ENCODE measurements at regions not wholly inside any gene's neighbourhood (a gene's known extent, or its start where the extent isn't known, plus 50 kb on each side); places are given as distances from the start of the nearest gene placed in this dataset.
"Not testable (repeated sequence)": the region's sequence is repeated elsewhere in the genome, so short reads cannot be mapped to it uniquely, and the experiment has no call there.

DNA sequence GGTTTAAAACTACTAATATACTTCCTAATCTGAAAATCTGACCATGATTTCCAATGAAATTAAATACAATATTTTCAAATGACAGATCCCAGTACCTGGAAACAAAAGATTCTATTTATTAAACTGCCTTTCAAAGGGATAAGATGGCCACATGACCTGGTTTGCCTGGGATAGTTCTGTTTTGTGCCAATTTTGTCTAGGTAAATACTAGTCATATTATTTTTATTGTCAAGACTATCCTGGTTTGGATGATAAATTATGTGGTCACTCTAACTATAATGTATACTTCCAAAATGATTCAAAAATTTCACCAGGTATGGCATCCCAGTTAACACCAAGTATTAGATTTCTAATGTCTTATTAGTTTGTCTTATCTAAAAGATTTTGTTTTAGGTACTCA lies 222.5 kb upstream of the TTC29 start:
- not testable (repeated sequence) for DNase-seq

DNA sequence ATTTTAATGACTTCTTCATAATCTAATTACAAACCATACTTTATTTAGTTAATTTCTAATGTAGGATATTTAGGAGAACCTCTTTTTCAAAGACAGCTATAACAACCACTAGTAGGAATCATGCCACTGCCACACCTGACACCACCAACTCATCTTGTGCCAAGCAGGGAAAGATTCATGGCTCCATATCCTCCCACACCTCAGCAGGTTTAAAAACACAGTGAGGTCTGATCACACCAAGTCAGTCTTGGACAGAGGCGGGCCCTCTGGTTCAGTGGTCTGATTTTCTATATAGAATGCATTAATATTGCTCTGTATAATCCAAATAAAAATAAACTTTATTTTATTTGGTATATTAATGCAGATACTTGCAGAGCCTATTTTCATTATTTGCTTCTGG lies 227.7 kb upstream of the TTC29 start:
- no peak for DNase-seq

DNA sequence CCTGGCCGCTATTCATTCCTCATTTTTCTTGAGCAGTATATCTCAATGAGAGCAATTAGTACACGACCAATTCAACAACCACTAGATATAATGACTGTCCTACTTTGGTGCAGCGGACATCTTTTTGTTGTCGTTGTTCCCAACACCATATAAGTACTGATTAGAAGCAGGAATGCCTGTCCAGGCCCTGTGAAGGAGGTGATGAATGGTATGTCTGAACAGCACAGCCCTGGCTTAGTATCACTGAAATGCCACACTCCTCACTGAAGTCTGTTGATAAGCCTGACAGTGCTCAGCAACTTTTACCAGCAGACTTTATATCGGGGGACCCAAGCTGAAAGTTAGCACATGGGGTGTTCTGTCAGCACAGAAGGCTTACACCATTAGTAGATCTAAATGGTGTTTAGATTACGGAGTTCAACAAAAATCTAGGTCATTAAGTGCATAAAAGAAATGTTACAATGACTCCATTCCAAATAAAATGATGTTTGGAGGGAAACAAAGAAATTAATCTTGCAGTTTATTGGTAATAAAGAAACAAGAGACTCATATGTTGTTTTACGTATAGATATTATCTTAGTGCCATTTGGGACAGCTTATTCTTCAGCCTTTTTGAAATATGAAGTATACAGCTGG lies 228.3 kb upstream of the TTC29 start:
- no peak for DNase-seq

DNA sequence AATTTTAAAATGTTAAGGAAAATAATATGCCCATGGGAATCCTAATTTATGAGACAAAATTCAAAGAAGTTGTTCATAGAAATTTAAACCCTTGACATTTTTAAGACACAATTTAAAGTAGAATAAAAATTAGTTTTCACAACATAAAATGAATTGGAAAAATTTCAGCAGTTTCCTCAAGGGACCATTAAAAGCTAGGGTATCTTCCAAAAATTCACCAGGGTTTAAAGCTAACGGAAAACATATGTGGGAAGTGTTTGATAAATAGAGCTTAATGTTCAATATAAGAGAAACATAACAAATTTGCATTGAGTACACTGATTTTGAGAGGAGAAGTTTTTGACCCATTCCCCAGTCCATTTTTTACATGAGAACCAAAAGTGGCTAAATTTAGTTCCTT lies 228.9 kb upstream of the TTC29 start:
- DNase-seq: no peak

DNA sequence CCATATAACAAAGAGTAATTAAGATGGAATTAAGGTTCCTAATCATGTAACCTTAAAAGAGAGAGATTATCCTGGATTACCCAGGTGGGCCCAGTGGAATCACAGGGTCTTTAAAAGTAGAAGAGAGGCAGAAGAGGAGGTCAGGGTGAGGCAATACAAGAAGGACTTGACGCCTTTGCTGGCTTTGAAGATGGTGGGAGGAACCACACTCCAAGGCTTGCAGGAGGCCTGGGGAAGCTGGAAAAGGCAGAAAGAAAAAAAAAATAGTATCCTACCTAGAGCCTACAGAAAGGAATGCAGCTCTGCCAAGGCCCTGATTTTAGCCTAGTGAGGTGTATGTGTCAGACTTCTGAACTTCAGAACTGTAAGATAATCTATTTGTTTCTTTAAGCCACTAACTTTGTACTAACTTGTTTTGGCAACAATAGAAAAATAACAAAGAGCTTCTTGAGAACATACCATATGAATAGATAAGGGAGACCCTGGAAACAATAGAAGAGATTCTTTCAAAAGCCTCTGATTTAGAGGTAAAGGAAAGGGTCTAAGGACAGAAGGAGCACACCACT lies 229.9 kb upstream of the TTC29 start:
- no peak for DNase-seq

DNA sequence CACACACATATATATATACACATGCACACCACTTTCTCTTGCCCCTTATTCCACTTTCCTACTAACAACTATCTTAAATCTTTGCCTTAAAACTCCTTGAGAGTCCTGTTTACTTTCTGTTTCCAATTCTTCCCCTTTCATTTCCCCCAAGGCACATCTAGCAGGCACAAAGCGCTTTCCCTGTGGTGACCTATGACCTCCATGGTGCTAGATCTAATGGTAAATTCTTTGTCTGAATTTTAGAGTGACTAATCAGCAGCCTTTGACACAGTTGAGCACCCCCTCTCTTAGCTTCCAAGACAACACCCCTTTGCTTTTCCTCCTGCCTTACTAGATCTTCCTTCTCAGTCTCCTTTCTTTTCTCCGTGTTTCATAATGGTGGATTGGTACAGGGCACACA lies 236.4 kb upstream of the TTC29 start:
- no peak for DNase-seq

DNA sequence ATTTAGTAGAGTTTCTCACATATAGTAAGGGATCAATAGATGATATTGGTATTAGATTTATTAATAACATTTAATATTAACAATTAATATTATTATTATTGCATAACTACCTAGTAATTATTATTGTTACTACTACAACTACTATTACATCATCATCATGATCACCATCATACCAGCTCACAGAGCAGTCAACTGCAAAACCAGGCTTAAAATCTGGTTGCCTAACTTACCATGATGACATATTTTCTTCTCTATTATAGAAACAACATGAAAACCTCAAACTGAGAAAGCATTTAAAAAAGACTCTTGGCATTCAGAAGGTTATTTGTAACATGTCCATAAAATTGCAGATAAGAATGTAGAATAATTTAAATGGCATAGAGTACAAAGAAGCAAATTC lies 247.0 kb upstream of the TTC29 start:
- no peak for DNase-seq

DNA sequence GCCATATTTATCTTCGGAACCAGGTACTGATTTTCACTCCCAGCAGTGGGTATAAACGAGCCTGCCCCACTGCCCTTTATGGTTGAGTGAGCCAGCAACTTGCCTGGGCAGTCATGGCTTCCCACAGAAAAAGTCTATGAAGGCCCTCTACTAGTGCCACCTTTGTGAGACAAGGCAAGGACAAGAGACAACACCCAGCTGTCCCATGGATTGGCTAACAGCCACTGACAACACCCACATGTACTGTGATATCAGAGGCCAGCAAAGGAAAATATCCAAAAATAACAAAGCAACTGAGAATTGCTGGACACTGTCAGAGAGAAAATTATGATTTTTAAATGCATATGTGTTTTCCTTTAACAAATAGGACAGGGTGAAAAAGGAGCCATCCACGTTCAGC lies 248.4 kb upstream of the TTC29 start:
- no peak for DNase-seq

DNA sequence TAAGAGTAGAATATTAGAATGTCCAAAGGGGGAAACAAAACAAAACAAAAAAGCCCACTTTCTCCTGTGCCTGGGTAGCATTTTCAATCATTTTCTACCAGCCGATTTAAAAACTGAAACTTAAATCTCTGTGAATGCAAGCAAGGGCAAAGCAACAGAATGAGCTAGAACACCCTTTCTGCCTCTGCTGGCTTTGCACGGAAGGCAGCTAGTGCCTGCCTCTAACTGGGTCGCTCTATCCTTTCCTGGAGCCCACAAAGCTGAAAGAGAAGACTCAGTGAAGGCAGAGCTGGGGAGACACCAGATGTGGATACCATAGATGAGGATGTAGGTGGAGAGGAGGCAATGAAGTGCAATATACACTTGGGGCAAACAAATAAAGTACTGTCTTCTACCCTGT lies 248.9 kb upstream of the TTC29 start:
- no peak for DNase-seq

DNA sequence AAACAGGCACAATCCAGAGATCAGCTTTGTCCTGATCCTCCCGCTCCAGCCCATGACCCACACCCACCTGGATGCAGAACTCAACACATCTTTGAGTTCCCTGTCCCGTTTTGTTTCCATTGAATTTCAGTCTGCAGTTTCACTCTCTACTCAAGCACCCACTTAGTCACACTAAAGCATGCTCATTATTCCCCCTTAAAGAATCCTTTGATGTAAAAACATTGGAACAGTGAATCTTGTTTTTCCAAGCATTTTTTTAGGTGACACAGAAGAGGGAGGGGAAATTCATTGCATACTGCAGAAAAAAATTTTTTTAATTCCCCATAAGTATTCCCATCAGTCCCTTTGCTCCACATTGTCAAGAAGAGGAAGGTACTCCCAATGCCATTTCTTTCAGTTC lies 249.7 kb upstream of the TTC29 start:
- DNase-seq: no peak

DNA sequence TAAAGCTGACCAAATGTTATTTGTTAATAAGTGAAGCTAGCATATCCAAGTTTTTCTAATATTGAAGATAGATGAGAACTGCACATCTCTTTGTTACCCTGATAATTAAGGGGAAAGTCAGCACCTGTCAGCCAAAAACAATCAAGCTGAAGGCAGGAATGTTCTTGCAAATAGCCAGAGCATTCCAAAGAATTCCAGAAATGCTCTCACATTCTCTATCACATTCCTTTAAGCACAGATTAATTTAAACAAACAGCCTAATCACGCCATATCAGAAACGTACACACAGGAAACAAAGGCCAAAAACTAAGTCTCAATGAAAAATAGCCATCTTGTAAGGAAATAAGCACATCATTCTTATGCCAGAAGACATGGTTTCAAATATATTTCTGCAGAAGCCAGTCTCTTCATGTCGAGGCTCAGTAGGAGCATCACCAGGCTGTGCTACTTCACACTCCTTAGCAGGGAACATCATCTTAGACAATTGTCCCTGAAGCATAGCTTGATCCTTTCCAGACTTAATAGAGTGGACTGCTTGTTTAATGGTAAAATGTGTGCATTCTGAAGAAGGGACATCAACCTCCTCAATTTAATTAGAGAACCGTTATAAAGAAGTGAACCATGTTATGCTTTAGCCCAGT lies 252.9 kb upstream of the TTC29 start:
- DNase-seq: no peak

DNA sequence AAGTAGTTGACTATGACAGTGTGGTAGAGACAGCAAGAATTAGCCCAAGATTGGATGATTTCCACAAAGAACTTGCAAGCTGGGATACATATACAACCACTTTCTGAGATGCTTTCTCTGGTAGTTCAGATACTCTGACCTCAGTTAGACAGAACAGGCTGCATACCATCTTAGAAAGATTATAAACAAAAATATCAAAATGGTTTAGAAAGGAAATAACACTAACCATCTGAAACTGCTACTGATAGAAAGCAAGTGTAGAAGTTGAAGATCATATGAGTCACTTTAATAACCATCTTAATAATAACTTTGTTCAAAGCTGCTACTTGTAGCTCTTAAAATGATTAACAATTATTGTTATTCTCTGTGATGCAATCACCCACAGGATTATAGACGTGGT lies 255.4 kb upstream of the TTC29 start:
- DNase-seq: no peak

DNA sequence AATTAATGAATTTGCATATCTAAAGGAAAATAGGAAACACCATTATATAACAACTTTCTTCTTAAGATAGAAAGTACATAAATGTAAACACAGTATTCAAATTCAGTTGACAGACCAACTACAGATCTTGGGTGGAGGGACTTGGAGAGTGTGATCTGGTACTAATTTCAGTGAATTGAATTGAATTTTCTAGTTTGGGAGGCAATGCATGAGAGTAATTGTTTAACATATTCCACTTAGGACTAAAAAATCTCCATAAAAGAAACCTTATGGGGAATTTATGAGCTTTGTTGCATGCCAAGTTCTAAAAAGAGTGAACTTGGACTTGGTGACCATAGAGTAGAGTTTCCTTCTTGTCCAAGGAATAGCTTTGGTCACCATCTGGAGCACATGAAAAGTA lies 261.1 kb upstream of the TTC29 start:
- no peak for DNase-seq

DNA sequence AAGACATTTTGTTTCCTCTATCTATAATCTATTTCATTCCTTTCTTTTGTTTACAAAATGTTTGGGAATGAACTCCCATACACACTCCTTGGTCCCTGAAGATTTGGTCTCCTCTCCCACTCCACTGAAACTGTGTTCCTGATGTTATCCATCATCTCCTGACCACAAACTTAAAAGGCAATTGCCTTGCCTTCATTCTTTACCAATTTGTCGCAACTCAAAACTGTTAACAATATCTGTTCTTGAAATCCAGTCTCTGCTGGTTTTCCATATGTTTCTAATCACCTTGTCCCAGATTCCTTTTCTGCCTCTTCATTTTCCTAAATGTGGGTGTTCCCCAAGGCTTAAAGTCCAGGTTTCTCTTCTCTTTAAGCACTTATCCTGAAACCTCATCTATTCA lies 262.2 kb upstream of the TTC29 start:
- no peak for DNase-seq

DNA sequence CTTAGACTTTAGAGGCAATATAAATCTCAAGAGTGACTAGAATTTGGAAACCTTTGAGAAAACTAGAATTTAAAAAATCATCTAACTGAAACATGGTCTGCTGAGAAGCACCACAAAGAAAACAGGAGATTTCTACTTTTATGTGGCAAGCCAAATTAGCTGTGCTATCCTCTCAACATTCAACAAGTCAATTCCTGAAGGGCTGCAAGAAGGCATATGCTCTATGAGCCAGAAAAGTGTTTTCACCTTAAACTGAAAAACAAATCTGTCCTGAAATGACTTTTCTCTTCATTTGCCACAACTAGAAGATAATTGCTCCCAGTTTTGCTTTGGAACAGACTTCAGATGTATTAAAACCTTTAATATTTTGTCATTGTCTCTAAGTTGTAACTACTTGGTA lies 263.2 kb upstream of the EDNRA start:
- no peak for DNase-seq

DNA sequence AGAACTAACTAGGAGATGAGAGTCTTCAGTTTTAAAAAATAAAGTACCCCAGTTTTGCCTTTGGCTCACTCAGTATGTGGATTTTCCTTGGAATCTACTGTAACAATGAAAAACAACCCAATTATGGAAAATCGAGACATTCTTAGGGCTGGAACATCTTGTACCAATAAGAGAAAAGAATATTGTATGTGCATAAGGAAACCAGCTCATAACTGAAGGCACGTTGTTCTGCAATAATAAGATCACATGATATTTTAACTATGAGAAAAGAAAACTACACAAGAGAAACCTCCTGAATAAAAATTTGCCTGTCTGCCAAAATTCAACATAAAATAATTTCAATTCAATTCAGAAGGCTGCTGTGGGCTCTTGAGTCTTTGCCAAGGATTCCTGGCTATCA lies 261.8 kb upstream of the EDNRA start:
- no peak for DNase-seq

DNA sequence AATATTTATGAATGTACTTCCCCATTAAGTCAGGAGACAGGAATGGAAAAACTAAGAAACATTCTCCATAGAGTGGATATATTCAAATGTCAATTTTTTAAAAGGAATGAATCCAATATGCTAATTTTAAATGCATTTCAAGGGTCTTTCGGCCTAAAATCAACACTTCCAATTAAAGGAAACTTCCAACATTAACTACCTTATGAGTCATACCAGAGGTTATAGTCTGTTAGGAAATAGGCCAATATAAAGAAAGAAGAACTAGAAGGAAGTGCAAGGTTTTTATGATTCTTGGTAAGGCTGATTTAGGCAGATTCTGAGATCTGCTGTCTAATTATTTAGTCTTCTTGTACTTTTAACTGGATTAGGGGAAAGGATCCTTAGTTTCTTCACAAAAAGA lies 260.1 kb upstream of the EDNRA start:
- no peak for DNase-seq

DNA sequence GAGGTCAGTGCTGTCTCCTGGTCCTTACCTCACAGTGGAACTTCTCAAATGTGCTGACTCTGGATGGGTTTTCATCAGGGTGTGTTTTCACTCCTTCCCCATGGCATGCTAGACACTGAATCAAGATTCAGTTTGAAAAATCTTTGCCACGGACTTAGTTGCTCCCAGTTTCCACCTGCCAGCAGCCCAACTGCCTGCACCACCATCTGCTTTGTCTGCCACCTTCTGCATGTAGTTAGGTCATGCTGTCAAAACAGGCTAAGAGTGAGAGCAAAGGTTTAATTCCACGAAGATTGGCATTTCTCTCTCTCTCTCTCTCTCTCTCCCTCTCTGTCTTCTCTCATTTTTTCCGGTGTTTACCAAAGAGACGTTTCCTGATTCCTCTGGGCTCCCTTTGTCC lies 258.0 kb upstream of the EDNRA start:
- DNase-seq: no peak

DNA sequence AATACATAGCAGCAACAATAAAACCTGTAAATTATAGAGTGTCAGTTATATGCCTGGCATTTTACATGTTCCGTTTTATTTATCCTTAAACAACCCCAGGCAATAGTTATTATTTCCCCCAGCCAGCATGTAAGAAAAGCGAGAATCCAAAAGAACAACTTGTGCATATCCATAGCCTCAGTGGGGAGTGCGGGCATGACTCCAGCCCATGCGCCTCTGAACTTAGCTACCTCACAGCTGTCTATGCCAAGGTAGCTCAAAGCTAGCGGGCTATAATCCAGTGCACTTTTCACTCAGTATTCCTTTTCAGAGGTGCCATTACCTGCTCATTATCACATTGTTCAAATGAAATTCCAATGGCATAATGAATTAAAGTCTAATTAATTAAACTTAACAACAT lies 257.3 kb upstream of the EDNRA start:
- no peak for DNase-seq

DNA sequence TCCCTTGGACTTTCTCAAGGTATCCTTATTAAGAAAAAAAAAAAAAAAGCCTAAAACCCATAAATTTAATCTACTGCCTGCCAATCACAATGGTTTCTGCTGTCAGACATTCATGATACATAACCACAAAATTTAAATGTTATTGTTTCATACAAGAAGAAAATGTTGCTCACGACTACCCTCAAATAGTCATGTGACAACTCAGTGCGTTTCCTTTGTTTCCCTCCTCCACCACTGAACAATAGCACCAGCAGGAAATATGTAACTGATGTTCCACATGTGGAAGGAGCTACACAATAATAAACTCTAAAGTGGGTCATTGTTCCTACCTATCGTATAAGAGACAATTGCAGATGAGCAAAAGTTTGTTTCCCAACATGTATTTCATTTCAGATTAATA lies 244.1 kb upstream of the EDNRA start:
- no peak for DNase-seq

DNA sequence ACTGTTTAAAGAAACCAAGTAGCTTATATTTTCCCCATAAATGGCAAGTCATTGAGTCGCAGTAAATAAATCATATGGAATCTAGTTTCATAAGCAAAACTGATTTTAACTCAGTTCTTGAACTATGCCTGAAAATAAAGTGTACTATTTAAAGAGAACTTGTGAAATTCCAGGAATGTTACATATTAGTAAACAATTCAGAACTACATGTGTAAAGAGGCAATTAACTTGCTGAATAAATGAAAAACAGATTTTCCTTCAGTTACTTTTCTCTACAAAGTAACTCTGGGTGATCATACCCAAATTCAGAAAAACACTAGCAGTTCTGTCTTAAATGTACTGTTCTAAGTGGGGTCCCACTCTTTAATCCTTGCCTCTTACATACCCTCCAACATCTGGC lies 236.1 kb upstream of the EDNRA start:
- no peak for DNase-seq

DNA sequence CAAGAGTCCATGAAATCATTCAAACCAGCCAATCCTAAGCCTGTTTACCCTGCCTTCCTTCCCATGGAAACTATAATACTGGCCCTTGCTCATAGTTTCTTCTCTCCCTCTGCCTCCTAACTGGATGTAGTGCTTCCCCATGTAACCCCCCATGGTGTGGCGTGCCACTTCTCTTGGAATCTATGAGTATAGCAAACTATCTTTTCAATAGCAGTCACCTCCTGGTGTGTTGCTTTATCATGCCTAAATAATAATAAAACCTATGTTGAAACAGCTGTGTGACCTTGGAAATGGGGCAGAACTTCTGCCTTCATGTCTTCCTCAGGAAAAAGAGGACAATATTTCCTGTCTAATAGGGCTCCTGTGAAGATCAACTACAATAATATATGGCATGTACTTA lies 234.8 kb upstream of the EDNRA start:
- no peak for DNase-seq

DNA sequence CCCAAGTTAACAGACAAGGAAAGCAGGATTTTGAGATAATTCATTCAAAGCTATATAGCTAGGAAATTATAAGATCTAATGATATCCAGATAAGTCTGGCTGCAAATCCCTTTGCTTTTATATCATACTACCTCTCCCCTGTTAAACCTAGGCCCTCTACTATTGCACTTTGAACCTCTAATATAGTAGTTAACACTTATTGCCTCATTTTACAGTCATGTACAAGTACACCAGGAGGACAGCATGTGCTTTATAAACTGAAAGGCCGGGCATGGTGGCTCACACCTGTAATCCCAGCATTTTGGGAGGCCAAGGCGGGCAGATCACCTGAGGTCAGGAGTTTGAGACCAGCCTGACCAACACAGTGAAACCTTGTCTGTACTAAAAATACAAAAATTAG lies 234.4 kb upstream of the EDNRA start:
- DNase-seq: not testable (repeated sequence)

DNA sequence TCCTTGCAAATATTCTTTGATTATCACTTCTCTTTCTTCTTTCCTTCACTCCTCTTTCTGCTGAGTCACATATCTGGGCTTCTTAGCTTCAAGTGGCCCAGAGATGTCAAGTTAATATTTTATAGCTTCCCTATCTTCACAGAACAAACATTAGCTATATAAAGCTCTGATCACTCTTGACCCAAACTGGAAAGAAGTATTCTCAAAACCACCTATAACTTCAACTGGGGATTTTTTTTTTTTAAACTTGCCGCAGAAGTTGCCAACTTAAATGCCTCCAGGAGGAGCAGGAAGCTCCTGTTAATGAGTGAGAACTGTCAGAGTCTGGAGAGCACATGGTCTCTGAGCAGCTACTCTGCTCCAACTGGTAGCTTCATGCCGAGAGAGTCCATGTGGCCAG lies 233.3 kb upstream of the EDNRA start:
- no peak for DNase-seq

DNA sequence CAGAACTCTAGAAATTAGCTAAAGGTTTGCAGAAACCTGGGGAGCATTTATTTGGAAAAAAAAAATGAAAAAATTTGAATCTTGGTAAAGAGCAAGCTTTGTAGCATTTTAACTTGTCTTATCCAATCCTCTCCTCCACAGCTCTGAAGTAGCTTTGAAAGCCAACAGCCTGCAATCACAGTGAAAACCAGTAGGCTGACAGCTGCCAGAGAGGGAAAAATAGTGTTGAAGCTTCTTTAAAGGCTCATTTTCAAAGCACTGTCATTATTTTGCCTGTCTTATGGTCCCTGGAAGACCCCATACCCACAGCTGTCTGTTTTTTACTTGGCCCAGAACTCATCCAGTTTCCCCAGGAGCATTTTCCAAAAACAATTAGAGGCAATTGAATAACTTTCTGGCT lies 230.8 kb upstream of the EDNRA start:
- no peak for DNase-seq
